NCI-H2196 treated with DMSO at 0.1 percent for 48 hours (cell line): ENCODE measurements at regions not wholly inside any gene's neighbourhood (a gene's known extent, or its start where the extent isn't known, plus 50 kb on each side); places are given as distances from the start of the nearest gene placed in this dataset.
A peak's percentile ranks its signal among the peaks of the same experiment; 100 is the strongest.
"Not testable (repeated sequence)": the region's sequence is repeated elsewhere in the genome, so short reads cannot be mapped to it uniquely, and the experiment has no call there.

Experiments used
- DNase-seq: peaks from one replicate; lab custom pipeline; 2025; ENCODE audit not compliant: unreplicated experiment; lab: John Stamatoyannopoulos, UW

DNA sequence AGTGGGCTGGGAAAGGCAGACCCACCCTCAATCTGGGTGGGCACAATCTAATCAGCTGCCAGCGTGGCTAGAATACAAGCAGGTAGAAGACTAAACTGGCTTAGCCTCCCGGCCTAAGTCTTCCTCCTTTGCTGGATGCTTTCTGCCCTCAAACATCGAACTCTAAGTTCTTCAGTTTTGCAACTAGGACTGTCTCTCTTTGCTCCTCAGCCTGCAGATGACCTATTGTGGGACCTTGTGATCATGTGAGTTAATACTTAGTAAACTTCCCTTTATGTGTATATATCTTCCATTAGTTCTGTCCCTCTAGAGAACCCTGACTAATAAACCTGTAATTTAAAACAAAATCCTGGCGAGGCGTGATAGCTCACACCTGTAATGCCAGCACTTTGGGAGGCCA, 51.8 kb upstream of the SLC39A8 start:
- DNase-seq = not testable (repeated sequence)

DNA sequence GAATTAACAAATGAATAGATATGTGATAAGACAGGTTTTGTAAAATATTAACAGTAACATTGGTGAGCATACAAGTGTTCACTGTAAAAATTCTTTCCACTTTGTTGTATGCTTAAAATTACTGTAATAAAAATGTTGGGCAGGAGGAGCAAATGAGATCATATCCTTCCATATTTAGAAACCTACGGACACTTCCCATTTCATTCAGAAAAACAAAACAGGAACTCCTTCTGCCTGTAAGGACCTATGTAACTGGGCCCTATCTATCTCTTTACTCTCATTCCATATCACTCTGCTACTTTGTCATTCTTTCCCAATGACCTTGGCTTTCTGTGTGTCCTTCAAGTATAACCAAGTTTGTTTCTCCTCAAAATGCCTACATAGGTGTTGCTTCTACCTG, 53.7 kb upstream of the SLC39A8 start:
- DNase-seq = no peak

DNA sequence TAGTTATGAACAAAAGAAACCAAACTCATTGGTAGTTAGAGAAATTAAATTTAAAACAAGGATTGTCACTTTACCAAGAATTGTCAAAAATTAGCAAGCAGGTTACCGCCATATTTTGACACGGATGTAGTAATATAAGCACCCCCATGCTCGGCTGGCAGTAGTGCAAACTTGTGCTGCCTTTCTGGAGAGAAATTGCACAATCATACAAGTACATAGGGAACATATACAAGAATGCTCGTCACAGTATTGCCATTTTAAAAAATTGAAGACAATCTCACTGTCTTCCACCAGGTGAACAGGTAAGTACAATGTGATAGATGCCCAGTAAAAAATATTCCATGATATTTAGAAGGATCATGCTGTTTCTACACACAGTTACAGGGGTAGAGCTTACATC, 55.6 kb upstream of the SLC39A8 start:
- no peak for DNase-seq

DNA sequence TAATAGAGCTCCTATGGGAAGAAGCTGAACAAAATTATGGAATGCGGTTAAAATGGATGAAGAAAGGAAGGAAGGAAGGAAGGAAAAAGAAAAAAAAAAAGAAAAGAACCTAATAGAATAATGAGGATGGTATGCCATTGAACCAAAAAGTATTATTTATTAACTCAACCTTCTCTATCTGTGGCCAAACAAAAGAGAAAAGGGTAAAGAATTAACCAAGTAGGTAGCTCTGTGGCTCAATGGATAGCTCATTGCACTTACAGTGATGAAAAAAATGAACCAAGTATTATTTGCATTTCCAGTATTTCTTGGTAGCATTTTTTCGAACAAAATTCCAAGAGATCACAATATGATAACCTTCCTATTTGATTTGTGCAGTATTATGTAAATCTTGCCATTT, 56.9 kb upstream of the SLC39A8 start:
- no peak for DNase-seq

GRCh38 chr4:102403116-102403515, 57.8 kb upstream of the SLC39A8 start:
- DNase-seq = no peak

GRCh38 chr4:102404431-102404969, 59.2 kb upstream of the SLC39A8 start:
- DNase-seq = no peak

- no peak for DNase-seq
Measured at GRCh38 chr4:102405821-102406401, 60.6 kb upstream of the SLC39A8 start.

GRCh38 chr4:102410884-102411283, 65.6 kb upstream of the SLC39A8 start:
- DNase-seq = not testable (repeated sequence)

GRCh38 chr4:102411408-102411807, 66.1 kb upstream of the SLC39A8 start:
- no peak for DNase-seq

DNA sequence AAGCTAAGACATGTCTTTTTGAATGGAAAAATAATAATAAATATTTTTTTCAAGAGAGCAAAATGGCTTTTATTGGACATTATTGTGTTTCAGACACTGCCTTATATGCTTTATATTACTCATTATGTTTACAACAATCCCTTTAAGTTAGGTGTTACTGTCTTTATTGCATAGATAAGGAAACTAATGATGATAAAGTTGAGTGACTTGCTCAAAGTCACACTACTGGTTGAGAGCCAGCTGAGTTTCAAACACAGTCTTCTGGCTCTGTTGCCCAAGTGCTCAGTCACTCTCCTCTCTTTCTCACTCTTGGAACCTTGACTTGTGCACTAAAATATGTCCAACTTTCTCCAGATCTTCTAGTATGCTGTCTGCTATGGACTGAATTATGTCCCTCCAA, 71.5 kb upstream of the SLC39A8 start:
- no peak for DNase-seq

- no peak for DNase-seq
Measured at GRCh38 chr4:102420563-102421398, 75.5 kb upstream of the SLC39A8 start.

- DNase-seq = no peak
Measured at GRCh38 chr4:102422843-102423242, 77.6 kb upstream of the SLC39A8 start.

- no peak for DNase-seq
Measured at GRCh38 chr4:102423375-102423774, 77.8 kb upstream of the NFKB1 start.

DNA sequence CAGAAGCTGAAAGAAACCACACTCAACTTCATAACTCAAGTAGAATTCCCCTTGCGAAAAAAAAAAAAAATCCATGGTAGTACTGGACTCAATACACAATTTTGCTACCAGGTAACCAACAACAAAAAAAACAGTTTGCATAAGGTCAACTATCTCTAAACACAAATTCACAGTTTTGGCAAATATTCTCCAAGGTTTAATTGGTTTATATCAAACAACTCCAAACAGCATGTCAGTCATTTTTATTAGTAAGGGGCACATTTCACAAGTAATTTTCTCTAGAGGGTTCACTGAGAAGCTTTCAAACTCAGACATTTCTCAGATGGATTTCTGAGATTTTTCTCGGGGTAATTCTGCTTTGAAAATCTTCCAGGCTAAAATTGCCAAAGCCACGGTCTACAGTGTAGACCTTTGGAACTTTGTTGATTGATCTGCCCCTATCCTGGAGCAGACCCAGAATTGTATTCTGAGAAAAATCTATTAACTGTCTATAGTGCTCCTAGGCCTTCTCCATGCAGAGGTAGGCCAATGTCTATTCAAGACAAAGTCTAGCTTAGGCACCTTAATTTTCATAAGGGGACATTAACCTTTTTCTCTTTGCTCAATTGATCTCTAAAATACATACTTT, 73.7 kb upstream of the NFKB1 start:
- DNase-seq = no peak

DNA sequence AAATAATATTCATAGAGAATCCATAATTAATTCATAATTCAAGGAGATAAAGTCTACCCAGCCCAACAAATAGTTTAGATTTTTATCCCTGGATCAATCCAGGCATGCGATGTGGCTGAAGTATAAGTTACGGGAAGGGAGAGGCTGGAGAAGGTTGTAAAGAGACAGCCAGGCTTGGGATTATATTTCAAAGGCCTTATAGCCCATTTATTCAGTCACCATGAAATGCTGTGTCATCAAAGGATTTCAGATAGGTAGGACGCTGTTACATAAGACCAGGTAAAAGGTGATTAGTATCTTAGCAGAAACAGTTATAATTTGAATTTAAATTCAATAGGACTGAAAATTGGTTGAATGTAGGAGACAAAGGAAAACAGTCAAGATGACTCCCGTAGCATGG, 73.0 kb upstream of the NFKB1 start:
- no peak for DNase-seq

- DNase-seq = no peak
Measured at GRCh38 chr4:102429553-102429952, 71.6 kb upstream of the NFKB1 start.

GRCh38 chr4:102430461-102430910, 70.7 kb upstream of the NFKB1 start:
- no peak for DNase-seq

GRCh38 chr4:102431608-102431961, 69.6 kb upstream of the NFKB1 start:
- DNase-seq = no peak

GRCh38 chr4:102437111-102437510, 64.0 kb upstream of the NFKB1 start:
- no peak for DNase-seq

DNA sequence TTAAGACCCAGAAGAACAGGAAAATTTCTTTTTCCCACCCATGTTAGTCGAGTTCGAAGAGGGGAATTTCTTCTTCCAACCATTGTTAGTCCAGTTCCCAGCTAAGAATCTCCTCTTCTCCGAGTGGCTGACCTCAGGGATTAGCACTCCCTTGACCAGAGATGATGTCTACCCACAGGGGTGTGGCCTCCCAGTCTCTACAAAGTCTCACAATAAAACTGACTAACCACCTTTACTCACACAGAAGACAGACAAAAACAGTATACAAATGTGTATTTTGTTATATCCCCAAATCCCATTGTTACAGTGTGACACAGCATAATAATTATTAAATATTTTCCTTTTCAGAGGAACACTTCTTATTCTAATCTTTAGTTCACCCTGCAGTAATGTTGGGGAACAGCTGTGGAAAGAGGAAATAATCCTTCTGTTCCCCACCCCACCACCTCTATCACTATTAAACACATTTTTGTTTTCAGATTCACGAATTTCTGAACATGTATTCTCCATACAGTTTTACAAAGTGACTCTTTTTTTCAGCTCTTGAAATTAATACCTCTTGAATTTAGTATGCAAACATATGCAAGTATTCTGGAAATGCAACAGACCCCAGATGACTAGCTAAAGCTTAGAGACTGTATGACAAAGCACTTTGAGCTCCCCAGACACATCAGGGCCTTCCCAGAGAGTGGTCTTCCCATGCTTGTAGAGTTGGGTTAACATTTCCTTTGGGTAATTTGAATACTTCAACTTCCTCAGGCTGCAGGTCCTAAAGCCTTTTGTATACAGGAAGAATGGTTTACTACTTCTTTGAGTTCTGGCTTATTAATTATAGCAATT, 62.5 kb upstream of the NFKB1 start:
- no peak for DNase-seq

DNA sequence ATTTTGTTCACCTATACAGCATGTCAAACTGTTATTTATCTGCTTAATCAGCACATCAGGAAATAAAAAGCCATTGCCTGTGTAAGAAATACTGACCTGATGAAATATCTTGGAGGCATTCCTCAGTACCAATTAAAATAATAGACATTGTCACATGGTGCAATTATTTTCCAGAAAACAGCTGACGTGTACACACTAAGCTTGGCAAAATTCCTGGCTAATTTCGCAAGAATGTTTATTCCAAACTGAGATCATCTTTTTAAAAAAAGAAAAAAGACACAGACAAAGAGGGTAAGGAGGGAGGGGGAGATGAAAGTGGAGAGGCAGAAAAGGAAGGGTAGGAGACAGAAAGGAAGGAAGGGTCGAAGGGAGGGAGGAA, 61.9 kb upstream of the NFKB1 start:
- DNase-seq = peak; percentile 12
